HG02840 (cell line): ENCODE measurements at regions not wholly inside any gene's neighbourhood (a gene's known extent, or its start where the extent isn't known, plus 50 kb on each side); places are given as distances from the start of the nearest gene placed in this dataset.

Source experiments
- ATAC-seq: cut with Tn5 transposase; IDR thresholded peaks from one replicate; pipeline ENCODE4 v1.9.1; 2021; ENCODE audit warnings: mild to moderate bottlenecking, moderate library complexity, moderate number of reproducible peaks; ENCODE audit not compliant: unreplicated experiment, low FRiP score

GRCh38 chr5:82334085-82334692 lies 56.0 kb upstream of the RPS23 start:
- no peak for ATAC-seq

DNA sequence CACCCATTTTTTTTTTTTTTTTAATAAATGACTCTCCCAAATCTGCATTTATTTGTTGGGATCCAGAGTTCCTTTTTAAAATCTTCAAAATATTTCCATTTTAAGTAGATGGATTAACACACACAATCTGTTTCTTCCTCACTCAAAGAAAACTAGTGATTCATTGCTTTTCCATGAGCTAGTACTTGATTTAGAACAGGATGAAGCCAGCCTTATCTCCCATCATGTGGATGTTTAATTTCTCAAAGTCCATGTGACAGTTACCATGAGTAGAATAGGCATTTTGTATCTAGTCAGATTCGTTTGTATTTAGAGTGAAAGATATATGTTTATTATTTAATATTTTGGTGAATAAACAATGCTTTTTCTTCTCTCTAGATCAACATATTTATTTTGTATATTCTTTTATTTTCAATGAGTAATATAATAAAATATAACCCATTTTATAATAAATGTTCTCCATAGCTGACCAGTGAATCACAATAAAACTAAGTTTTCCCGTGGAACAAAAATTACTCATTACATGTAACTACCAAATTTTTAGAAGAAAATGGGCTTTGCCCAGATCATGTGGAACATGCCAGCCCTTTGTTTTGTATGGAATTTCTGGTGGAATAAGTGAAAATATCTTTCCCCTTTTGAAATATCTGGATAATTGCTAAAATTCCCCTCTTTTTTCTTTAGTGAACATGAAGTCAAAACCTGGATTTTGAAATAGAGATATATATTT lies 54.9 kb upstream of the RPS23 start:
- ATAC-seq = no peak

- no peak for ATAC-seq
These were observed 54.1 kb upstream of the RPS23 start for GRCh38 chr5:82332064-82332855.

DNA sequence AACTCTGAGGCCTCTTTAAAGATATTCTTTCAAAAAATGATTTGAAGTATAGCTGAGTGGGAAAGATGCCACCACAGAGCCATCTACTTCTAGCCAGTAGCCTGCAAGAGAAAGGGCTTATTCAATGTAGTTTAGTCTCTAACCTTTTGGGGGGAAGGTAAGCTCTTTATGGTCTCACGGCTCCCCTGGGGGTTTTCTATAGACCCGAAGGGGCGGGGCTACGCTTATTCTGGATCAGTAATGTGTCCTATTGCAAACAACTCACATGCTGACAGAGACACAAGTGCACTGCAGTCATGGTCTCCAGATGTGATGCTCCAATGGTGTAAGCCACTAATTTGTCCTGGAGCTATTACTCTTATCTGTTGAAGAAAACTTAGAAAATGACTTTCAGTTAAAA lies 53.4 kb upstream of the RPS23 start:
- ATAC-seq = no peak

- no peak for ATAC-seq
These were observed 52.5 kb upstream of the RPS23 start for GRCh38 chr5:82330530-82331270.

- ATAC-seq = no peak
These were observed 51.2 kb upstream of the RPS23 start for GRCh38 chr5:82329393-82329792.
